Lung (tissue), 11 donors: ENCODE measurements at regions not wholly inside any gene's neighbourhood (a gene's known extent, or its start where the extent isn't known, plus 50 kb on each side); places are given as distances from the start of the nearest gene placed in this dataset.
A peak's percentile ranks its signal among the peaks of the same experiment; 100 is the strongest.

ENCODE experiments used
- ATAC-seq: fragments of 200-7000 bp; cut with Tn5 transposase; one replicate; pipeline ENCODE4 v1.9.1; 2020; ENCODE audit warnings: moderate number of reproducible peaks; ENCODE audit not compliant: insufficient read depth, low FRiP score
- DNase-seq, 3 donors: peaks; one replicate each; pipeline ENCODE4 v3.0.0-alpha.2; 2013 to 2017
- H3K27ac ChIP-seq, 2 donors: one replicate each; pipeline ENCODE4 v1.5.1; 2013; ENCODE audit warnings: mild to moderate bottlenecking in 2 of 2, moderate library complexity in 2 of 2, control low read depth in 1 of 2, inconsistent platforms in 1 of 2, low read depth in 1 of 2, low read length in 1 of 2
- H3K27me3 ChIP-seq, 3 donors: one replicate each; pipeline ENCODE4 v1.5.1; 2013; ENCODE audit warnings: low read length in 2 of 3; ENCODE audit not compliant: control insufficient read depth in 3 of 3, insufficient read depth in 3 of 3
- H3K36me3 ChIP-seq, 4 donors: one replicate each; pipeline ENCODE4 v1.5.1; 2013; ENCODE audit warnings: low read length in 4 of 4, mild to moderate bottlenecking in 1 of 4, moderate library complexity in 1 of 4; ENCODE audit not compliant: control insufficient read depth in 4 of 4, insufficient read depth in 4 of 4
- H3K4me1 ChIP-seq, 5 donors: one replicate each; pipeline ENCODE4 v1.5.1; 2013; ENCODE audit warnings: low read length in 5 of 5, mild to moderate bottlenecking in 2 of 5, moderate library complexity in 1 of 5; ENCODE audit not compliant: control insufficient read depth in 5 of 5, insufficient read depth in 5 of 5
- H3K4me3 ChIP-seq: one replicate; pipeline ENCODE4 v1.5.1; 2013; ENCODE audit warnings: mild to moderate bottlenecking, control low read depth, moderate library complexity
- H3K9ac ChIP-seq, 2 donors: one replicate each; pipeline ENCODE4 v1.5.1; 2013; ENCODE audit warnings: low read length in 2 of 2, control low read depth in 1 of 2; ENCODE audit not compliant: insufficient read depth in 1 of 2
- H3K9me3 ChIP-seq, 4 donors: one replicate each; pipeline ENCODE4 v1.5.1; 2013; ENCODE audit warnings: low read length in 3 of 4, mild to moderate bottlenecking in 1 of 4, moderate library complexity in 1 of 4; ENCODE audit not compliant: control insufficient read depth in 4 of 4, insufficient read depth in 3 of 4
- CTCF ChIP-seq: IDR thresholded peaks from 2 replicates; pipeline ENCODE4 v1.5.1; 2012; ENCODE audit warnings: mild to moderate bottlenecking; ENCODE audit errors: control extremely low read depth, extremely low read depth
- WGBS, 2 donors: extraction: QIAGEN DNeasy Blood & Tissue Kit; methylation state at CpG; one replicate each; pipeline ENCODE4 v1.1.7; 2013; 5-methylcytosine and 5-hydroxymethylcytosine counted together
- donor health status: control.
- donor health status: control.
- donor health status: Bipolar disorder and iron deficiency.
- donor health status: healthy.
- donor health status: DM: yes; HTN: yes; CAD: no.

GRCh38 chr11:2083411-2083810 is 55.8 kb downstream of the IGF2 start:
- no peak for TF ChIP-seq CTCF
- DNase-seq (no peak), ATAC-seq (no peak)
- H3K27ac ChIP-seq: no peak overlapping the region
- WGBS, 2 donors: 90 to 92% methylated on average over 17 of the region's 17 CpGs
- no peaks in the 10 kb centered on the region for H3K36me3 ChIP-seq
- H3K4me3 ChIP-seq: no peak overlapping the region
- H3K9me3 ChIP-seq: peaks cover 0 to 6% (median 2%) of the 10 kb centered on the region in 4 donors
- H3K27me3 ChIP-seq: no peaks in the 10 kb centered on the region
- no peak overlapping the region for H3K9ac ChIP-seq
- H3K4me1 ChIP-seq: no peaks in the 10 kb centered on the region

- ATAC-seq (no peak), DNase-seq (peak in 1 of 3 donors; percentile 40)
- no peaks in the 10 kb centered on the region for H3K36me3 ChIP-seq
- H3K4me1 ChIP-seq: no peaks in the 10 kb centered on the region
- H3K9ac ChIP-seq: no peak overlapping the region
- 51 to 75% methylated on average over 6 of the region's 6 CpGs for WGBS, 2 donors
- TF ChIP-seq CTCF: no peak
- H3K27ac ChIP-seq: no peak overlapping the region
- H3K4me3 ChIP-seq: no peak overlapping the region
- no peaks in the 10 kb centered on the region for H3K9me3 ChIP-seq
- H3K27me3 ChIP-seq: no peaks in the 10 kb centered on the region
Observed at GRCh38 chr11:2077061-2077802, 62.0 kb downstream of the IGF2 start.

- DNase-seq (no peak), ATAC-seq (no peak)
Observed at GRCh38 chr11:2076441-2076840, 62.7 kb downstream of the IGF2 start.

More at GRCh38 chr11:2076441-2076840, 62.7 kb downstream of the IGF2 start:
- Histone ChIP-seq H3K4me1 (no peaks in the 10 kb centered on the region), H3K4me3 (no peak overlapping the region), H3K9me3 (peaks cover 0 to 3% (median 0%) of the 10 kb centered on the region in 4 donors), H3K27ac (no peak overlapping the region), H3K27me3 (no peaks in the 10 kb centered on the region), H3K36me3 (no peaks in the 10 kb centered on the region), H3K9ac (no peak overlapping the region)
- 93 to 94% methylated on average over 7 of the region's 7 CpGs for WGBS, 2 donors
- no peak for TF ChIP-seq CTCF
